SK-N-MC (cell line): ENCODE measurements at regions not wholly inside any gene's neighbourhood (a gene's known extent, or its start where the extent isn't known, plus 50 kb on each side); places are given as distances from the start of the nearest gene placed in this dataset.

Source experiments
- EZH2 ChIP-seq: fragments of 200-600 bp; sonication (generic); IDR thresholded peaks from one replicate; pipeline ENCODE4 v1.6.1; 2017; ENCODE audit warnings: antibody characterized with exemption
- POLR2AphosphoS5 ChIP-seq: IDR thresholded peaks from 2 replicates; pipeline ENCODE4 v1.6.1; 2012; ENCODE audit warnings: mild to moderate bottlenecking, low read depth, low read length, borderline replicate concordance

DNA sequence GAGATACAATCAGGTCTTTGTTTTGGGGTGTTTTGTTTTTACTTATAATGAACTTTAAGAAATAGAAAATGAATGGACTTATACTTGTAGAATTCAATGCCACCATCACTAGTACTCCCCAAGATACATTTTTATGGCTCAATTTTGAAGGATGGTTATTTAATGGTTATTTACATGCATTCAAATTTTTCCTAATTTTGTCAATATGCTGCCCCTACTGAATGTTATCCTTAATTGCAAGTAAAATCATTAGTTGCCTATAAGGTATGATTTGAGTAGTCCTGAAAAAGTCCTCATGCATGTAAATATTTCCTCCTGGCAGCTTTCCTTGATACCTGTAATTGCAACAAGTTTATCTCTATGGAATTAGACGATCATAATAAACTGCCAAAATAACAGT, 391.2 kb downstream of the BCAT1 start:
- TF ChIP-seq EZH2 (no peak), POLR2AphosphoS5 (no peak)
